HG03159 (cell line): ENCODE measurements at regions not wholly inside any gene's neighbourhood (a gene's known extent, or its start where the extent isn't known, plus 50 kb on each side); places are given as distances from the start of the nearest gene placed in this dataset.
A peak's percentile ranks its signal among the peaks of the same experiment; 100 is the strongest.

ENCODE experiments used
- ATAC-seq: cut with Tn5 transposase; IDR thresholded peaks from one replicate; pipeline ENCODE4 v1.9.1; 2021; ENCODE audit warnings: mild to moderate bottlenecking, moderate library complexity; ENCODE audit not compliant: unreplicated experiment

GRCh38 chr5:96284727-96285389 lies 148.2 kb downstream of the PCSK1 start:
- ATAC-seq, result no peak

GRCh38 chr5:96283589-96283988 lies 149.5 kb downstream of the PCSK1 start:
- ATAC-seq, result no peak

GRCh38 chr5:96282020-96282419 lies 151.0 kb downstream of the PCSK1 start:
- ATAC-seq, result no peak

- ATAC-seq, result no peak
Observed at GRCh38 chr5:96280946-96281393, 152.1 kb downstream of the PCSK1 start.

- ATAC-seq, result peak; percentile 77
Observed at GRCh38 chr5:96279801-96280542, 153.1 kb downstream of the PCSK1 start.

GRCh38 chr5:96278981-96279380 lies 154.1 kb downstream of the PCSK1 start:
- no peak for ATAC-seq

GRCh38 chr5:96275051-96275450 lies 158.0 kb downstream of the PCSK1 start:
- no peak for ATAC-seq

GRCh38 chr5:96265487-96265886 lies 167.6 kb downstream of the PCSK1 start:
- ATAC-seq, result no peak

GRCh38 chr5:96264047-96264446 lies 169.0 kb downstream of the PCSK1 start:
- ATAC-seq, result no peak

- ATAC-seq, result no peak
Observed at GRCh38 chr5:96262105-96262504, 170.9 kb downstream of the PCSK1 start.

- no peak for ATAC-seq
Observed at GRCh38 chr5:96260009-96260408, 173.0 kb downstream of the PCSK1 start.

- peak; percentile 73 for ATAC-seq
Observed at GRCh38 chr5:96259151-96259772, 173.8 kb downstream of the PCSK1 start.

- no peak for ATAC-seq
Observed at GRCh38 chr5:96258692-96259091, 174.4 kb downstream of the PCSK1 start.

- ATAC-seq, result no peak
Observed at GRCh38 chr5:96257904-96258303, 175.1 kb downstream of the PCSK1 start.

GRCh38 chr5:96256795-96257470 lies 176.1 kb downstream of the PCSK1 start:
- no peak for ATAC-seq

- no peak for ATAC-seq
Observed at GRCh38 chr5:96254980-96255691, 177.9 kb downstream of the PCSK1 start.

GRCh38 chr5:96253140-96253539 lies 179.9 kb downstream of the PCSK1 start:
- no peak for ATAC-seq

- no peak for ATAC-seq
Observed at GRCh38 chr5:96252596-96252995, 180.5 kb downstream of the PCSK1 start.

- no peak for ATAC-seq
Observed at GRCh38 chr5:96250782-96251181, 182.3 kb downstream of the PCSK1 start.

- no peak for ATAC-seq
Observed at GRCh38 chr5:96248131-96248530, 184.9 kb downstream of the PCSK1 start.

- no peak for ATAC-seq
Observed at GRCh38 chr5:96247708-96248107, 185.3 kb downstream of the PCSK1 start.
